ENCODE measurements at regions not wholly inside any gene's neighbourhood (a gene's known extent, or its start where the extent isn't known, plus 50 kb on each side); places are given as distances from the start of the nearest gene placed in this dataset.

DNA sequence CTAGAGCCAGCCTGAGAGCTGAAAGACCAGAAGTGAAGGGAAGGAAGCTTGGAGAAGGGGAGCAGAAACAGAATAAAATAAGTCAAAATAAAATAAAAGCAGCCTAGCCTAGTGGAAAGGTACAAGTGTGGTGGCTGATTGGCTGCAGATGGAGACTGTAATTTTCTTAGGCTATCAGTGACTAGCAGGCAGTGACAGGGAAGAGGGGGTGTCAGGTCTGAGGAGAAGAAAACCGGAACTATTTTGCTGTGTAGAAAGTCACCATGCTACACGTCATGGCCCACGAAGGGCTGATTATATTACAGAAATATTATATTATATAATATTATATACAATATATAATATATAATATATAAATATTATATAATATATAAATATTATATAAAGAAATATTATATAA is 98.1 kb upstream of the TAF11L2 start:
- Histone ChIP-seq H3K4me3 (no peak overlapping the region), H3K27ac (no peak overlapping the region)
- TF ChIP-seq, protein P1, sequence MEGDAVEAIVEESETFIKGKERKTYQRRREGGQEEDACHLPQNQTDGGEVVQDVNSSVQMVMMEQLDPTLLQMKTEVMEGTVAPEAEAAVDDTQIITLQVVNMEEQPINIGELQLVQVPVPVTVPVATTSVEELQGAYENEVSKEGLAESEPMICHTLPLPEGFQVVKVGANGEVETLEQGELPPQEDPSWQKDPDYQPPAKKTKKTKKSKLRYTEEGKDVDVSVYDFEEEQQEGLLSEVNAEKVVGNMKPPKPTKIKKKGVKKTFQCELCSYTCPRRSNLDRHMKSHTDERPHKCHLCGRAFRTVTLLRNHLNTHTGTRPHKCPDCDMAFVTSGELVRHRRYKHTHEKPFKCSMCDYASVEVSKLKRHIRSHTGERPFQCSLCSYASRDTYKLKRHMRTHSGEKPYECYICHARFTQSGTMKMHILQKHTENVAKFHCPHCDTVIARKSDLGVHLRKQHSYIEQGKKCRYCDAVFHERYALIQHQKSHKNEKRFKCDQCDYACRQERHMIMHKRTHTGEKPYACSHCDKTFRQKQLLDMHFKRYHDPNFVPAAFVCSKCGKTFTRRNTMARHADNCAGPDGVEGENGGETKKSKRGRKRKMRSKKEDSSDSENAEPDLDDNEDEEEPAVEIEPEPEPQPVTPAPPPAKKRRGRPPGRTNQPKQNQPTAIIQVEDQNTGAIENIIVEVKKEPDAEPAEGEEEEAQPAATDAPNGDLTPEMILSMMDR (IDR thresholded peaks at IDR 0.05), result no peak
- DNase-seq (ENCODE audit: low spot score), result no peak

DNA sequence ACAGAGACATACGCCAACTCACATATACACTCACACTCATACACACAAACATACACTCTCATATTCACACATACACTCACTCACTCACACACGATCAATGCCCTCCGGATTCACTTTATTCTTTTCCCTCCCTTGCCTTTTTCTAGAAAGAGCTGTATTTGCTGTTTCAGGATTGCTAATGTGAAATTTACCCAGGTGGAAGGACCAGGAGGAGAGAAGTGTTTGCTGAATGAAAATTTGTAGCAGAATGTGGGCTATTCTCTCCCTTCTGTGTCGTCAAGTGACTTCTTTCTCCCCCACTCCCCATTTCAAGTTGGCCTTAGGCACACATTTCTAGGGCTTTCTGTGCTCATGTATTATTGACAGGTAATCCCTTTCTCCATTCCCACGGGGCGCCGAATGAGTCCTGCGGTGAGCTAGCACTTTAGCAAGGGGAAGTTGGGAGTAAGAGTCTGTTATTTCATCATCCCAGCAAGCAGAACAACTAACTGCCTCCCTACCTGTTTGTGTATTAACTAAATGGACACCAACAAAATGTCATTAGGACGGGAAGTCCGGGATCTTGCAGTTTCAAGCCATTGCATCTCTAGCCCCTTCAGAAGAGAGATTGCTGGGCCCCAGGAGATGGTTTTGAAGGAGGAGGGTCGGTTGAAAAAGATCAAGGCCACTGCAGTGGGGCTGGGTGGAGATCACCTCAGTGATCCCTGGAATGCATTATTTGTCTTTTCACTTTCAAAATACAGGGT is 97.1 kb upstream of the TAF11L2 start:
- Histone ChIP-seq H3K27ac (no peak overlapping the region), H3K4me3 (no peak overlapping the region)
- DNase-seq (ENCODE audit: low spot score), result no peak
- TF ChIP-seq, protein P1 (IDR thresholded peaks at IDR 0.05), result no peak

DNA sequence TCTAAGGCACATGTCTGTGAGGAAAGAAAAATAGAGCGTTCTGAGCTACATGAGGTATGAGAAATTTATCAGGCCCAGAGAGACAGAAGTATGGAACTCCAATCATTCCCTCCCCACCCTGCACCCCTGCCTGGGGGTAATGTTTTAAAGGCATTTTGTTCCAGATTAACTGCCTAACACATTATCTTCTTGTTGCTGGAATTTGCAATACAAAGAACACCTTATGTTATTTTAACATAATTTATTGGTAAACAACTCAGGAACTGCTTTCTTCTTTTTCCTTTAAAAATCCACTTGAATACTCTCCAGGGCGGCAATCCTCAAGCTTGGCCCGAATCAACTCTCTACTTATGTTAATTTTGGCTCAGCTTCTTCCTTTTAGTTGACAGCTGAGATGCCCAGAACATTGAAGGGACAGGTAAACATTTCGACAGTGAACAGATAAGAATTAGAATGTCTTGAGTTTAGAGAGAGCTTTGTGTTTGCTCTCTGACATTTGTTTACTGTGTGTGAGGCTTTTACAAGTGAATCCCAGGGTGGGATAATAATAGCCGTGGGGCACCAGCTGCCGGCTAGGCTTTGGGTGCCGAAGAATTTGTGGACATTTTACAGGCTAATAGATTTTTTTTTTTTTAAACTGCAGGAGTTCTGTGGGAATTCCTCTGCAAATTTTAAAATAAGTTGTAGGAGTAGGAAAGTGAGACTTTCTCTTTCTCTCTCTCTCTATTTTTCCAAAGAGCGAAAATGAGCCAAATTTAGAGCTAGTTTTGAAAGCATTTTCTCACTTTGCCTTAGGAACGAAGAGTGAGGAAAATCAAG is 96.4 kb upstream of the TAF11L2 start:
- DNase-seq (ENCODE audit: low spot score), result no peak
- TF ChIP-seq, protein P1 (IDR thresholded peaks at IDR 0.05), result no peak
- Histone ChIP-seq H3K27ac (no peak overlapping the region), H3K4me3 (no peak overlapping the region)

DNA sequence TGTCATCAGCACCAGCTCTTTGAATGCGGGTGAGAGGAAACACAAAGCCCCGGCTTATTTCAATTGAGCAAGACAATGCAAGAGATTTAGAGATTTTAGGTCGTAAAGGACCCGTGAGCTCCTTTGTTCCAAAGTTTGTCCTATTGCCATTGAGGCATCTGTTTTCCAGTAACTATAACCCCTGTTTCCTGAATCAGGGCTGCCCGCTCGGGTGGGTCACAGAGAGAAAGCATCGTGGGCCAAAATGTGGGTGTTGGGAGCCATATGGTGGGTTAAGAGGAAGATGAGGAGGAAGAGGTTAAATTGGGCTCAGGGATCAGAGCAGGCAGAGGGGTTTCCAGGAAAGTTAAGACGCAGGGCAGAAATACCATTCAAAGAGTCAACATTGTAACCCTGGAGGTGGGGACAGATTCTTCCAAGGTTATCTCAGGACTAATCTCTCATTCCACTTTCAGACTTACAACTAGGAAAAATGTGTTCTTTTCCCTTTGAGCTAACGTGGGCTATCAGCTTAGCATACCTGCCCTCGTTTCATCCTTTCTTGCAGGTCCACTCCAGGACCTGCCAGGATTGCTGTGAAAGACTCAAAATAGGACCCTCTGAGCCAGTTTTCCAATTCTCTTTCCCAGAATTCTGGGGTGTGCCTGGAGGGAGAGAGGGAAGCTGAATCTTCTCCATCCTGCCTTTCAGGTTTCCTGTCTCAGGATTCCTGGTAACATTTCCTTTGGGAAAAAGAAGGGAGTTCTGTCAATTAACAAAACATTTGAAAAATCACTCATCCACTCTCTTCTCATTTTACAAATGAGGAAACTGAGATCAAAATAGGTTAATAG is 95.5 kb upstream of the TAF11L2 start:
- Histone ChIP-seq H3K27ac (no peak overlapping the region), H3K4me3 (no peak overlapping the region)
- no peak for DNase-seq (ENCODE audit: low spot score)
- TF ChIP-seq, protein P1 (IDR thresholded peaks at IDR 0.05), result no peak

DNA sequence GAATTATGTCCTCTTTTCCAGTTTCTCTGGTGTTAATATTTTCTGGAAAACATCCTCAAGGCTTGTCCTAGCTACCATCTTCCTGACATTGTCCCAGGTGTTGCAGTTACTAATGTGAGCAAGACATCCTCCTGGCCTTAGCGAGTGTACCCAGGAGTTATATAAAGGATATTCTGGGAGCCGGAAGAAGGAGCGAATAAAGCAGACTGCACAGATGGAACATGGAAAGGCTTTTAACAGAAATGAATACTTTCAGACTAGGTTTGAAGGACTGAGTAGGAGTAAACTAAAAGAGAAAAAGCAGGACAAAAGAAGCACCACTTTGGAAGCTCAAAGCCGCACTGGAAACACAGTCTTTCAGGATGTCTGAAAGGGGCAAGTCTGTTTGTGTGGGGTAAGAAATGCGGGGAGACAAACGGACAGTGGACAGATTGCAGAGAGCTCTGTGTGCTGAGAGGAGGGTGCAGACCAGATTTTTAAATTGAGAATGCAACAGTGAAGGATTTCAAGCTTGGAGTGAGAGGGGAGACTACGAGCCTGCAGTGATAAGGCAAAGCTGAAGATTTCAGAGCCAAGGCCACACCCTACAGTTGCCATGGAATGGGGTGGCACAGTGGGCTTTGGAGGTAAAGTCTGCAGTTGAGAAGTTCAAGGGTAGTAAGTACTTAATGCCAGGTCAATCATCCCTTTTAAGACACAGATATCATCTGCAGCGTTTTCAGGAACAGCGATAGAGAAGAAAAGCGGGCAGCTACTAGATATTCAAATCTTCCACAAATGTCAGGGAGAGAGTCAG is 94.1 kb upstream of the TAF11L2 start:
- DNase-seq (ENCODE audit: low spot score), result no peak
- TF ChIP-seq, protein P1 (IDR thresholded peaks at IDR 0.05), result no peak
- no peak overlapping the region for H3K27ac ChIP-seq
- H3K4me3 ChIP-seq, result no peak overlapping the region

DNA sequence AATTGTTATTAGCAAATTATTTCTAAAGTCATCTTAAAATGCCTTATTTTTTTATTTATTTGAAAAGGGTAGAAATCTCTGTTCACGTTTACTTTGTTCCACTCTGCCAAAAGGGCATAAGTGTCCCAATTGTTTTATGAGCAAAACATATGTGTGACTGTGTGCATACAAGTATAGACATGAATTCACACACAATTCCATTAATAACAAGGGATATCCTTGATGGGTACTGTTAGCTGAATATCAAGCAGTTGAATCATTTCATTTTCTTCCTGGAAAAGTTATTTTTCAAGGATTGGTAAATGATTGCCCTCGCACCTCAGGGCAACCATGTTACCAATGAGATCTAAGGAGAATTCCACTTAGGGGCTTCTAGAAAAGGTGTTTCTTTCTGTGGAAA is 92.1 kb upstream of the TAF11L2 start:
- Histone ChIP-seq H3K4me3 (no peak overlapping the region), H3K27ac (no peak overlapping the region)
- TF ChIP-seq, protein P1 (IDR thresholded peaks at IDR 0.05), result no peak
- no peak for DNase-seq (ENCODE audit: low spot score)
